NOMO-1 treated with DMSO at 0.1 percent for 48 hours (cell line): ENCODE measurements at regions not wholly inside any gene's neighbourhood (a gene's known extent, or its start where the extent isn't known, plus 50 kb on each side); places are given as distances from the start of the nearest gene placed in this dataset.

Experiments
- DNase-seq: peaks from one replicate; lab custom pipeline; 2025; ENCODE audit not compliant: unreplicated experiment; lab: John Stamatoyannopoulos, UW

DNA sequence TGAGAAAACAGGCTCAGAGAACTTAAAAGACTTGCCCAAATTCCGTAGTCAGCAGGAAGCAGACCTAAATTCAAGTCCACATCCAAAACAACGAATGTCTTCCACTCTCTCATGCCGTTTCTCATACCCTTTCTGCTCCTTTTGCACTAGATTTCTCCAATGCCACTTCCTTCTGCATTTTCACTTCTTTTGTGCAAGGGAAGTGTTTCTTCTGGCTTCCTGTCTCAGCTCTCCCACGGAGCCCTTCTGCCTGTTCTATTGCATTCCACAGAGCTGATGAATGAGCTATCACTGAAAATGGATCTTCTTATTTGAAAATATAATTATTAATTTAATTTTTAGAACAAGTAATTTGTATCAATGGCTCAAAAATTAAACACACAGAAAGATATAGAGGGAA is 56.1 kb upstream of the STK24 start:
- peak; percentile 42 for DNase-seq

DNA sequence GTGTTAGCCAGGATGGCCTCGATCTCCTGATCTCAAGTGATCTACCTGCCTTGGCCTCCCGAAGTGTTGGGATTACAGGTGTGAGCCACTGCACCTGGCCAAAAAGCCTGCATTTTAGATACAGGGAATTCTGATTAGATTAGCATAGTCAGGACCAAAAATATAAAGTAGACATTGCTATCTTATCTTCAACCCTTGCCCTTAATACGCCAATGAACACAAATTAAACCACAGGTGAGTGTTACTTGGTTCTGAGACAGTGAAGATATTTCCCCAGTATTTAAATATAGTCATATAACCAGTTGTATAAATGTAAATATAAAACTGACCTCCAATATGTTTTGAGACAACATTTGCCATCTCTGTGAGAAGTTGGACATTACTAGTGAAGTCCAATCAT is 52.1 kb upstream of the STK24 start:
- DNase-seq: no peak
